Astrocyte (in vitro differentiated cells and primary cell): ENCODE measurements at regions not wholly inside any gene's neighbourhood (a gene's known extent, or its start where the extent isn't known, plus 50 kb on each side); places are given as distances from the start of the nearest gene placed in this dataset.

Experiments used
- CTCF ChIP-seq: IDR thresholded peaks from 2 replicates; pipeline ENCODE4 v1.5.1; 2011; ENCODE audit warnings: low read depth, mild to moderate bottlenecking, inconsistent platforms, low read length, moderate library complexity; ENCODE audit not compliant: insufficient read depth
- EZH2 ChIP-seq: IDR thresholded peaks from 2 replicates; pipeline ENCODE4 v1.6.1; 2012; ENCODE audit warnings: mild to moderate bottlenecking, low read length, inconsistent platforms; ENCODE audit not compliant: insufficient read depth

- no peak for TF ChIP-seq CTCF
- no peak for TF ChIP-seq EZH2
Measured at GRCh38 chr3:84634668-84635067, 324.1 kb upstream of the CADM2 start.
